Calu3 (cell line): ENCODE measurements at regions not wholly inside any gene's neighbourhood (a gene's known extent, or its start where the extent isn't known, plus 50 kb on each side); places are given as distances from the start of the nearest gene placed in this dataset.

Experiments
- BruUV-seq: library from RNA; stranded (reverse); fragments of 400-500 nt; replicated peaks from 2 replicates; lab custom pipeline; 2021; lab: Mats Ljungman, UMichigan
- CTCF ChIA-PET: fragments of 300-600 bp; sonication (Branson Sonifier 250); formaldehyde crosslinking; loops from one replicate; lab custom pipeline; 2022; ENCODE audit warnings: antibody characterized with exemption; lab: Charles Lee
- DNase-seq: peaks from one replicate; pipeline ENCODE4 v3.0.0; 2022
- H3K27ac Mint-ChIP-seq: one replicate; pipeline ENCODE4 v1.8.0; 2022; ENCODE audit warnings: mixed read lengths; ENCODE audit not compliant: unreplicated experiment
- H3K27me3 Mint-ChIP-seq: one replicate; pipeline ENCODE4 v1.8.0; 2022; ENCODE audit warnings: mixed read lengths; ENCODE audit not compliant: unreplicated experiment
- H3K36me3 Mint-ChIP-seq: one replicate; pipeline ENCODE4 v1.8.0; 2022; ENCODE audit warnings: mild to moderate bottlenecking, moderate library complexity, mixed read lengths; ENCODE audit not compliant: insufficient read depth, unreplicated experiment
- H3K4me1 Mint-ChIP-seq: one replicate; pipeline ENCODE4 v1.8.0; 2022; ENCODE audit warnings: mild to moderate bottlenecking, low read depth, mixed read lengths; ENCODE audit not compliant: unreplicated experiment
- H3K4me3 Mint-ChIP-seq: one replicate; pipeline ENCODE4 v1.8.0; 2022; ENCODE audit warnings: mild to moderate bottlenecking, low read depth, moderate library complexity, mixed read lengths; ENCODE audit not compliant: unreplicated experiment
- H3K9me3 Mint-ChIP-seq: one replicate; pipeline ENCODE4 v1.8.0; 2022; ENCODE audit warnings: low read depth, mixed read lengths; ENCODE audit not compliant: unreplicated experiment
- intact Hi-C: fragments of 100-400 bp; cut with micrococcal nuclease; formaldehyde crosslinking; loops from one replicate; pipeline ENCODE4 v1.10.0; 2022; ENCODE audit not compliant: unreplicated experiment
- TF ChIP-seq, protein P1 (sequence below): fragments of 200-600 bp; IDR thresholded peaks from one replicate; pipeline ENCODE4 v1.8.0; 2022; ENCODE audit warnings: antibody characterized with exemption; ENCODE audit not compliant: unreplicated experiment

DNA sequence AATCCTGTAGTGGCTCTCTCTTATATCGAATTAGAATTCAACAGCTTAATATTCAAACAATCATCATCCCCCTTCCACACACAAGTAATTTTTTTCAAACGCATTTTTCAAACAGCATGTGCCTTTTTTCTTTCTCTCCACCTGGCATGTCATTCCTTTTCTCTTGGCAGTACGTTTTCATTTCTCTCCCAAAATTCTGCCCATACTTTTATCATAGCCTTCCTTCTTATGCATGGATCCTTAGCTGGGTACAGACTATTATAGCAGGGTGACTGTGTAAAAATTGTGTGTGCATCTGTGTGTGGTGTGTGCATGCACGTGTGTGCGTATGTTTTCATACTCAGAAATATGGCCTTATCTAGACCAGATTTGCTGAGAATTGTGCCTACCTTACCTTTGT lies 184.3 kb downstream of the ZC3H11B start:
- intact Hi-C loops: no loop called here
- CTCF ChIA-PET: interaction anchor here (0.5 kb wide), 1 partner anchor 28 kb away, joined by 3 read pairs; no protein-coding TSS in a partner anchor
- Mint-ChIP-seq H3K36me3 (no peaks in the 10 kb centered on the region), H3K9me3 (no peaks in the 10 kb centered on the region), H3K4me3 (no peak overlapping the region), H3K27me3 (no peaks in the 10 kb centered on the region), H3K4me1 (no peaks in the 10 kb centered on the region), H3K27ac (no peak overlapping the region)
- no TSS peak for BruUV-seq
- TF ChIP-seq, protein P1, sequence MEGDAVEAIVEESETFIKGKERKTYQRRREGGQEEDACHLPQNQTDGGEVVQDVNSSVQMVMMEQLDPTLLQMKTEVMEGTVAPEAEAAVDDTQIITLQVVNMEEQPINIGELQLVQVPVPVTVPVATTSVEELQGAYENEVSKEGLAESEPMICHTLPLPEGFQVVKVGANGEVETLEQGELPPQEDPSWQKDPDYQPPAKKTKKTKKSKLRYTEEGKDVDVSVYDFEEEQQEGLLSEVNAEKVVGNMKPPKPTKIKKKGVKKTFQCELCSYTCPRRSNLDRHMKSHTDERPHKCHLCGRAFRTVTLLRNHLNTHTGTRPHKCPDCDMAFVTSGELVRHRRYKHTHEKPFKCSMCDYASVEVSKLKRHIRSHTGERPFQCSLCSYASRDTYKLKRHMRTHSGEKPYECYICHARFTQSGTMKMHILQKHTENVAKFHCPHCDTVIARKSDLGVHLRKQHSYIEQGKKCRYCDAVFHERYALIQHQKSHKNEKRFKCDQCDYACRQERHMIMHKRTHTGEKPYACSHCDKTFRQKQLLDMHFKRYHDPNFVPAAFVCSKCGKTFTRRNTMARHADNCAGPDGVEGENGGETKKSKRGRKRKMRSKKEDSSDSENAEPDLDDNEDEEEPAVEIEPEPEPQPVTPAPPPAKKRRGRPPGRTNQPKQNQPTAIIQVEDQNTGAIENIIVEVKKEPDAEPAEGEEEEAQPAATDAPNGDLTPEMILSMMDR: no peak
- DNase-seq: no peak

DNA sequence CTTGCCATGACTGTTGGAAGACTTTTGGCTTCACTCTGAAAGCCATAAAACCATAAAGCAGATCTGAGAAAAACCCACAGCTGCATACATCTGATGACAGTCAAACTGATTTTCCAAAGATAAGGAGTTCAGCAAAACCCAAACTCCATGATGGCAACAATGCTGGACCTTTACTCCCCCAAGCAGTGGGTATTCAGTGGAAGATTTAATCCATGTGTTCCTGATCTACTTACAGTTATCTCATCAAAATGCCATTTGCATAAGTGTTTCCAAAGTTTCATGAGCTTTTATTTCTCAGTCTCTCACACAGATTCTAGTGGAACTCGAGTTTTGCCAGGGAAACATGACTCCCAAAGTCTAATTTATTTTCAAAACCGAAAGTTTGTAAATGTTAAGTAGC lies 184.9 kb downstream of the ZC3H11B start:
- no peak for DNase-seq
- CTCF ChIA-PET: no interaction called here
- H3K27ac Mint-ChIP-seq: no peak overlapping the region
- H3K9me3 Mint-ChIP-seq: no peaks in the 10 kb centered on the region
- H3K27me3 Mint-ChIP-seq: no peaks in the 10 kb centered on the region
- H3K4me1 Mint-ChIP-seq: no peaks in the 10 kb centered on the region
- TF ChIP-seq, protein P1: no peak
- intact Hi-C loops: no loop called here
- no peak overlapping the region for H3K4me3 Mint-ChIP-seq
- BruUV-seq: no TSS peak
- H3K36me3 Mint-ChIP-seq: no peaks in the 10 kb centered on the region

DNA sequence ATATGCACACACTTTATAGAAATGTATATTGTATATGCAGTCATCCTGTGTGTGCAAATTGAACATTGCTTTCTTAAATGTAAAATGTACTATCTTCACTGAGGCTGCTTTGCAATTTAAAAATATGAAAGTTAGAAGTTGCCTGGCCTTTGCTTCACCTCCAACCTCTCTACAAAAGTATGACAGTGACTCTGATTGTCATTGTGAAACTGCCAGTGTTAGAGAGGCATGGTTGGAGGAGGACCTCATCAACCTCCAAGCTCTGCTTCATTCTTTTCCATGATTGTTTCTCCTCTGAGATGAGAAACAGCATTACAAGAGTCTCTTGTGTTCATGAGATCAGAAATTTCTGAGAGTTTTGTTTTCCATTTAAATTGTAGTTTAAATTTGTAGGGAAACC lies 185.5 kb downstream of the ZC3H11B start:
- CTCF ChIA-PET: no interaction called here
- no peak overlapping the region for H3K27ac Mint-ChIP-seq
- no peaks in the 10 kb centered on the region for H3K36me3 Mint-ChIP-seq
- intact Hi-C loops: no loop called here
- no TSS peak for BruUV-seq
- no peaks in the 10 kb centered on the region for H3K9me3 Mint-ChIP-seq
- no peak for DNase-seq
- TF ChIP-seq, protein P1: no peak
- H3K4me3 Mint-ChIP-seq: no peak overlapping the region
- H3K27me3 Mint-ChIP-seq: no peaks in the 10 kb centered on the region
- no peaks in the 10 kb centered on the region for H3K4me1 Mint-ChIP-seq

DNA sequence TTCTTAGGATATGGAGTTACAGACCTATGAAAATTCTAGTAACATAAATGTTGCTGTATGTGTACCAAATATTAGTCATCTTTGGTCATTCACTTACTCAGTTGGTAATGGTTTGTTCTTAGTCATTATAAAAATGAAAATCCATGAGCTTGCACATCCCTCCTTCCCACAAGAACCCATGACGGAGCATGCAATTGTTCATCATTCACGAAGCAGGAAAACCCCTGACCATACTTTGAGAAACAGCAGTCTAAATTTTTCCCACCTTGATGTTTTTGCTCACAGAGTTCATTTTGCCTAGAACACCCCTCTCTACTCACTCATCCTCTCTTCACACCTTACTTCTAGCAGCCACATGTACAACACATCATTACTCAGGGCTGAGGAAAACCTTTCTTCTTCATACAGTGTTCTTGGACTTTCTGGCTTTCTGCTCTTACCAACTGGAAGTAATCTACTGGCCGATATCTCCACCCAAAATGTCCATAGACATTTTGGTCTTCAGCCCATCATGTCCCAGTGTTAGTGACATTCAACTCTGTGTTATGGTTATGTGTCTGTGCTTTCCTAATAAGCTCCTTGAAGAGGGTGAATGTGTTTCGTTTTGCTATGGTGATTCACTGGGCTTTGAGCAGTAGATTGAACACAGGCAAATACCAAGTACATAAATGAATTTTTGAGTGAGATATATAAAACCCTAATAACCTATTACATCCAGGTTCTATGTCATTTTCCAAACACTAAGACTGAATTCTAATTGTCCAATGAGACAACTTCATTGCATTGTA lies 189.9 kb downstream of the ZC3H11B start:
- H3K4me3 Mint-ChIP-seq: no peak overlapping the region
- no TSS peak for BruUV-seq
- no peaks in the 10 kb centered on the region for H3K27me3 Mint-ChIP-seq

More for the DNA sequence above, 189.9 kb downstream of the ZC3H11B start:
- Mint-ChIP-seq H3K36me3 (no peaks in the 10 kb centered on the region), H3K27ac (no peak overlapping the region), H3K9me3 (peaks cover 2% of the 10 kb centered on the region), H3K4me1 (peaks cover 20% of the 10 kb centered on the region)
- CTCF ChIA-PET: no interaction called here
- intact Hi-C loops: no loop called here
- TF ChIP-seq, protein P1: no peak
- DNase-seq: no peak
